Fibroblast of skin of right biceps (primary cell): ENCODE measurements at regions not wholly inside any gene's neighbourhood (a gene's known extent, or its start where the extent isn't known, plus 50 kb on each side); places are given as distances from the start of the nearest gene placed in this dataset.

Experiments used
- DNase-seq: peaks from one replicate; pipeline ENCODE4 v3.0.0-alpha.2; 2013

GRCh38 chr20:40536808-40537207 is 152.2 kb downstream of the MAFB start:
- DNase-seq = peak; percentile 65

GRCh38 chr20:40535816-40536215 is 153.2 kb downstream of the MAFB start:
- DNase-seq = peak; percentile 37

DNA sequence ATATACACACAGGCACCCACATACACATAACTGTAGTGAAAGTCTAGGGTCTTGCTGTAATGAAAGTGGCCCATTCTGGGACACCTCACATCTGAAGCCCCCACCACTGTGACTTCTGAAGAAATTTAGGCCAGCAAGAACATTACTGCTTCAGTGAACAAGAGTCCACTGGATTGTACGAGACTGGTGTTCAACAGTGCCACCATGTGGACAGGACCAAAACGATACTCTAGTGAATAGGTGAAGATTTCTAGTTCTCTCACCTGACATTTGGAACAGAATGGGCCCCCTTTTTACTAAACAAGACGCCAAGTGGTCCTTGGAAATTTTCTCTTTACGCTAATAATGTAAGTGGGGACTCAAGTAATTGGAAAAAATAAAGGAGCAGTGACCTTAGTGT is 156.9 kb downstream of the MAFB start:
- no peak for DNase-seq

- peak; percentile 87 for DNase-seq
These were observed 163.7 kb downstream of the MAFB start for GRCh38 chr20:40525351-40525750.

DNA sequence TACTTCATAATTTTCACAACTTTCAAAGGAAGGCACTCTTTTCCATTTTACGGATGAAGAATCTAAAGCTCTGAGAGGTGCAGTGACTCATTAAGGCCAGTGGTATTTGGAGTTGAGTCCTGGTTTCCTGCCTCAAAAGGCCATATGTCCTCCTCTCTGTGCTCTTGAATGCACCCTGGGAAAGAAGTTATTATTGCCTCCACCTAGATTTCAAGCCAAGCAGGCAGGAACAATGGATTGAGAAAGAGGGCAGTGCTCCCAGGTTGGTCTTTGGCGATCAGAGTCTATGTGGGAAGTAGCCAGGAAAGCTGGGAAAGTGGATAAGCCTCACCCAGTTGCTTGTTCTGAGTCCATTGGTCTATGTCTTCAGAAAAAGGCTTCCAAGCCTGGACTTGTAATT is 165.0 kb downstream of the MAFB start:
- DNase-seq = peak; percentile 15

DNA sequence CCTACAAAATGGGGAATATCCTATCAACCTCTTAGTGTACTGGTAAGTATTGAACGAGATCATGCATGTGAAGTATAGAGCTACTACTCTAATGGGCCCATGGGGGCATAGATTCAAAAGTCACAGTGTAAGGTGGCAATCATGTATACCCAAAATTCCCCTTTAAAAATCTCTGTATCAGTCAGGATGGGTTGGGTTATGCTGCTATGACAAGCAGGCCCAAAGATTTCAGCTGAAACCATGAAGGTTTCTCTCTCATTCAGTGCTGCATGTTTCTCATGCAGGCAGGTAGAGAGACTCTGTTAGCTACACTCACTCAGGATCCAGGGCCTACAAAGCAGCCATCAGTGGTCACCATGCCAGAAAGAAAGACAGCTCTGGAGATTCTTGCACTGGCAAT is 166.6 kb downstream of the MAFB start:
- DNase-seq = no peak

DNA sequence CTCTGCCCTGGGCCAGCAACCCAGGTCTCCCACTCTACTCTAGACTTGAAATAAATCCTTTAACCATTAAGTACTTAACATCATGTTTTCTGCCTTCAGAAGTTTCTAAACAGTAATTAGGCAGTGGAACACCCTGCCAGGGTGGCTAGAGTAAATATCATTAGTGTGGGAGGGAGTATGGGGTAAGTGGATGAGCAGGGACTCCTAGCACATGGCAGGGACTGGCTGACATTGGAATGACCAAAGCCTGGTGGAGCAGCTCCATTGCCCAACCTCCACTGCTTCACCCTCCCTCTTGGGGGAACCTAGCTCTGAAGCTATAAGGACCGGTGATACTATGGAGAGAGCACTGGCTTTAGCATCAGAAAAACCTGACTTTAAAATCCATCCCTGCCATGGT is 167.1 kb downstream of the MAFB start:
- no peak for DNase-seq

- no peak for DNase-seq
These were observed 169.1 kb downstream of the MAFB start for GRCh38 chr20:40519918-40520317.

DNA sequence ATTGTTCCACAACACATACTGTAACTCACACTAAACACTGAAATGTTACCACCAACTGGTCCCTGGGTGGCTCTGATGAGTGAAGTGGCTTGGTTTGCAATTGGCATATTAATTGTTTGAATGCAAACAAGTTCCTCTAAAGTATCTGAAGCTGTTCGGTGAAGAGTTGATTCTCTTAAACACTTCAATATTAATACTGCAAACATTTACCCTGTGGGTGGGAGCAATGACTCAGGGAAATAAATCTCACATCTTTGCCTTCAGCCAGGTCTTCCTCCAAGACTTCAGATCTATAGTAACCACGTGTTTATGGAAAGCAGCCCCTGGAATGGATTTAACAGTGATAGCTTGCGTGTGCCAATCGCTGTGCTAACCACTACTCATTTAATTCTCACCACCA is 176.0 kb downstream of the MAFB start:
- DNase-seq = peak; percentile 67

GRCh38 chr20:40512591-40512990 is 176.4 kb downstream of the MAFB start:
- no peak for DNase-seq

- DNase-seq = peak; percentile 52
These were observed 177.6 kb downstream of the MAFB start for GRCh38 chr20:40511478-40511877.

DNA sequence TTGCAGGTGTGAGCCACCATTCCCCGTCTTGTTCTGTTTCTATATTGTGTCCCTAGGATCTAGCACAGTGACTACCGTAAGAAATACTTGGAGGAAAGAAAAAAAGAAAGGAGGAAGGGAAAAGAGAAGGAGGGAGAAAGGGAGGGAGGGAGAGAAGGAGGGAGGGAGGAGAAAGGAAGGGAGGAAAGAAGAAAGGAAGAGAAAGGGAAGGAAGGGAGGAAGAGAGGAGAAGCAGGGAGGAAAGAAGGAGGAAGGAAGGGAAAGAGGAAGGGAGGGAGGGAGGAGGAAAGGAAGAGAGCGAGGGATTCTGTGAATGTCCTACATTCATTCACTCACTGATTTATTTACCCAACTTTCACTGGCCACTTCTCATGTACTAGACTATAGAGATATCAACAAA is 178.4 kb downstream of the MAFB start:
- no peak for DNase-seq

- peak; percentile 61 for DNase-seq
These were observed 180.2 kb downstream of the MAFB start for GRCh38 chr20:40508821-40509220.

GRCh38 chr20:40506537-40506939 is 182.5 kb downstream of the MAFB start:
- DNase-seq = peak; percentile 97

- no peak for DNase-seq
These were observed 185.9 kb downstream of the MAFB start for GRCh38 chr20:40503119-40503518.

DNA sequence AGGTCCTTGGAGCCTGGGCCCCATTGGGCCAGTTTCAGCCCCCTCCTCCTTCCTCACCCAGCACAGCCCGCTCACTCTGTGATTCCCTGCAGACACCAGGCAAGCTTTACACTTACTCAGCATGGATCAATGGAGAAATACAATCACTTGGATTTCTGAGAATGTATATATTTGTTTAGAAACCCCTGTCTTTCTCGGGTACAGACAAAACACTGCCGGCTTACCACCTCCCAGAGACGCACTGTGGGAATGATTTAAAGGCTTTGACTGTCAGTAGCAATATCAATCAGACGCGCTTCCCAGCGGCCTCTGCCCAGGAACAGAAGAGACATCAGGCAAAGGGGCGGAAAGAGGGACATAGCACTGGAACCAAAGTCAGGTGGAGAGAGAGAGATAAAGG is 186.5 kb downstream of the MAFB start:
- DNase-seq = no peak

DNA sequence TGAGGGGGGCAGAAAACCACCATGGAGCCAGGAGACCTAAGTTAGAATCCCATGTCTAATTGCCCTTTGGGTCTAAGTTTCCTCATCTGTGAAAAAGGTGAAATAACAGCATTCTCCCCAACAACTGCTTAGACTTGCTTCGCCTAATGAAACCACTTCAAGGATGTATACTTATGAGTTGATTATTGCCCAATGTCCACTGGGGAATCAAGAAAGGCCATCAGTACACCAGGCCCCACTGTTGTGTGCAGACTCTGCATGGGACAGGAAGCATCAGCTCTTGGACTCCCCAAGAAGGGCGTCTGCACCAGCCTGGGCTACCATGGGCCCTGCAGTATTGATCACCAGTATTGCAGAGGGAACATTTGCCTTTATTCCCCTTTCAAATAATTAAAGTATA is 189.6 kb downstream of the MAFB start:
- no peak for DNase-seq

DNA sequence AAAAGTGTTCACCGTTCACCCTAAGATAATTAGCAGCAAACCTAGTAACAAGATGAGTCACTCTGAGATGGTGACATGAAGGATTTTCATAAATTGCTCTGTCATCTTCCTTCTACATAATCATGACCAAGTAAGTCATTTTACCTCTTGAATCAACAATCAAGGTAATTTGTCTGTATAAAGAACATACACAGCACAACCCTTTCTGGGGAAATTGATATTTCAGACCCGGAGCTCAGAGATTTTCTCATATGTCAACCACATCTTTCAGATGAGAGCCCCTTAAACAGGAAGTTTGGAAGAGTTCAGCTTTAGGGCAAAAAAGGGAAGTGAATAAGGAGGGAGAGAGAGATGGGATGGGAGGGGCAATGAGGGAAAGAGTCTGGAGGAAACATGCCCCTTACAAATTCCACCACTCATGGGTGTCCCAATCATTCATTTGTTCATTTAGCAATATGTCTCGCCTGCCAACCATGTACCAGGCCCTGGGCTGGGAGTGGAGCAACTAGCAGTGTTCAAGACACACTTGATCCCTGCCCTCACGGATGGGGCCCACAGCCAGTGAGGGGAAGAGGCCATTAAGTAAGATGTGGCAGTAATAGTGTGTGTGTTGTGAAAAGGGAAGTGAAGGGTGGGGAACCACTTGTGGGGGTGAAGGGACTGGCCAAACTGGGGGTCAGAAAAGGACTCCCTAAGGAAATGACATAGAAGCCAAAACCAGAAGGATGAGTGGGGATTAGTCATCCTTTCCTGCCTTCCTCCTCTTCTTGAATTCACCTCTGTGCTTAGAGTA is 190.9 kb downstream of the MAFB start:
- peak; percentile 54 for DNase-seq

DNA sequence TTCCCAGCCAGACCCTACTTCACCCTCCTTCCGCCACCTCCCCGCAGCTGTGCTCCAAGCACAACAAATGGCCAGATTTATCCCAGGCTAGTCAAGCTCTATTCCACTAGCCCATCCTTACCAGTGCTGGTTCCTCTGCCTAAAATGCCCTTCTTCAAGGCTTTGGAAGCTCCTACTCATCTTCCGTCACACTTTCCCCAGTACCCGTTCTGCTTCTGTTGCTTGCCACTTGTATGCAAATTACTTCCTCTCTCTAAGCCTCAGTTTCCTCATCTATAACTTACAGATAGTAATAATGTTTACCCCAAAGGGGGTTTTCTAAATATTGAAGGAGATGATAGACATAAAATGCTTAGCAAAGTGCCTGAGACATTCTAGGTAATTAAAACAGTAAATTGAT is 193.1 kb downstream of the MAFB start:
- DNase-seq = no peak

DNA sequence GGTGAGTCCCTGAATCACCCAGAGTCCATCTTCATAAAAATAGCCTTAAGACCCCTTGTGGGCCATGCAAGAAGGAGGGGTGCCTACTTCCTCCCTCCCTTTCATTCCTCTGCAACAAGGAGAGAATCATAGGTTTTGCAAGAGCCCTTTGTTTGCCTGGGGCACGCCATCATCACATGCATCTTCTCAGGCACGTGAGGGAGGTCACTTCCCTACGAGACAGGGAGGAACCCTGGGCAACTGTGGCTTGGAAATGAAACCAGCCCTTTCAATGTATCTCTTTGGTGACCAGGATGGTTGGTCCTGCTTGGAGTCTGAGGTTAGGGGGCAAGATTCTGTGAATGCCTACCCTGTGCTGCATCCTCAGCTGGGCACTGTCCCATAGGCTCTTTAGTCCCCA is 194.8 kb downstream of the MAFB start:
- DNase-seq = no peak

DNA sequence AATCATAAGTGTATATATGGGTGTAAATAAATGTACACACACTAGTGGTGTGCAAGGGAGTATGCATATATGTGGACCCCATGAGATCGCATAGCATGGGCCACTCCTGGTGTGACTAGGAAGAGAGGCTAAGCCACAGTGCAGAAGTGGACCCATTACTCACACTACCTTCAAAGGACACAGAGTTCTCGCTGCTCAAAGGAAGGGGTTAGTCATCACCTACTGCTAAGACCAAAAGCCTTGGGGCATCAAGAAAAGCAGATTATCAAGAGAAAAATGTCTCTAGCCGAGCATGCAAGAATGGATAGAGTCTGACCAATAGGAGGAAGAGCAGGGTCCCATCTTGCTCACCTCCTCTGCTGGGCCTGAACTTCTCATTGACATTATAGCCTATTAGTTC is 195.5 kb downstream of the MAFB start:
- DNase-seq = peak; percentile 28

GRCh38 chr20:40493071-40493470 is 196.0 kb downstream of the MAFB start:
- DNase-seq = peak; percentile 49

DNA sequence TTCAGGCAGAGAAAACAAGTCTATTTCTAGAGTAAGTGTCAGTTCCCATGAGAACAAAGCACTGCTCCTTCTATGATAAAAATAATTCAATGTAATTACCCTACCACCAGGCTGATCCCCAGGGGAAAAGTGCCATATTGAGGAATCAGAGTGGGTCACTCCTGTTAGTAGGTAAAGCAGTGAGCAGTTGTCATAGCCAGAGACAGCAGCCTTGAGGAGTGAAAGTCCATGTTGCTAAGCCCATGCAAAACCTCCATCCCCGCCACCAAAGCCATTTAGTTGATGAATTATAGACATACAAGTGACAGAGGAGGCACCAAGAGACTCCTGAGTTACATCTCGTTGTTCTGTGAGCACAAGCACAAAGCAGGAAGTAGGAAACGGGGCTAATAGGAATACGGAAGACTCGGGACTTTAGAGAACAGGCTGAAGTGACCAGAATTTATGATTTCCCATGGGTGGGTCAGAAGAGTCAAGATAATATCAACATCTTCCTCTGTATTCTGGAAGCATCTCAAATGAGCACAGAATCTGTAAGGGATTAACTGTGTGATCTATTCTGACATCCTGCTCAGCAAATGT is 197.9 kb downstream of the MAFB start:
- no peak for DNase-seq

- peak; percentile 63 for DNase-seq
These were observed 199.2 kb downstream of the MAFB start for GRCh38 chr20:40489886-40490285.

DNA sequence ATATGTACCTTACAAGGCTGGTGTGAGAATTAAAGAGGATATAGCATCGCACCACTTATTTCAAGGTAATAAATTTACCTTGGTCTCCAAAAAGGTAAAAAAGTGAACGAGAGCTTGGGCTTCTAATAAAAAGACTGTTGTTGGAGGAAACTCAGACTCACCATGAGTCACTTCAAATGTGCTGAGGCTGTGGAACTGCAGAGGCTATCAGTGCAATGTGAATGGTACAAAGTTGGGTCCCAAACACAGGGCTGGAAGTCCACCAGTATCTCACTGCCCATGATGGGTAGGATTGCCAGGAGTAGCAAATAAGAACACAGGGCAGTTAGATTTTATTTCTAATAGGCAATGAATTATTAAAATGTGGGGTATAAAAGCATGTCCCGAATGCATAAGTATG is 200.6 kb downstream of the MAFB start:
- no peak for DNase-seq
